Kidney (tissue), 13 donors: ENCODE measurements at regions not wholly inside any gene's neighbourhood (a gene's known extent, or its start where the extent isn't known, plus 50 kb on each side); places are given as distances from the start of the nearest gene placed in this dataset.

Experiments used
- DNase-seq, 5 donors: peaks; one replicate each; pipeline ENCODE4 v3.0.0-alpha.2; 2013 to 2020
- FAIRE-seq: peaks from 2 replicates; lab custom pipeline; 2012; peaks lifted over from hg19 to GRCh38; lab: Jason Lieb, UNC
- H3K27ac ChIP-seq, 2 donors: one replicate each; pipeline ENCODE4 v1.7.0; 2013; ENCODE audit warnings: low read depth in 2 of 2, low read length in 2 of 2, inconsistent platforms in 1 of 2
- H3K27me3 ChIP-seq: one replicate; pipeline ENCODE4 v1.7.1; 2013; ENCODE audit warnings: low read length, inconsistent platforms; ENCODE audit not compliant: control insufficient read depth, insufficient read depth
- H3K36me3 ChIP-seq, 3 donors: one replicate each; pipeline versions ENCODE4 v1.7.0 to v1.7.1; 2013; ENCODE audit warnings: low read length in 3 of 3, control low read depth in 1 of 3, inconsistent platforms in 1 of 3; ENCODE audit not compliant: insufficient read depth in 3 of 3, control insufficient read depth in 2 of 3
- H3K4me1 ChIP-seq, 3 donors: one replicate each; pipeline versions ENCODE4 v1.7.0 to v1.7.1; 2013; ENCODE audit warnings: low read length in 3 of 3, inconsistent platforms in 1 of 3, low read depth in 1 of 3; ENCODE audit not compliant: control insufficient read depth in 2 of 3, insufficient read depth in 2 of 3
- H3K4me3 ChIP-seq, 3 donors: one replicate each; pipeline versions ENCODE4 v1.7.0 to v1.8.1; 2013; ENCODE audit warnings: low read length in 3 of 3, control low read depth in 1 of 3, inconsistent platforms in 1 of 3
- H3K9ac ChIP-seq, 3 donors: one replicate each; pipeline versions ENCODE4 v1.7.0 to v1.7.1; 2013; ENCODE audit warnings: low read length in 3 of 3, control low read depth in 1 of 3, inconsistent platforms in 1 of 3
- H3K9me3 ChIP-seq, 3 donors: one replicate each; pipeline versions ENCODE4 v1.7.0 to v1.7.1; 2013; ENCODE audit warnings: low read length in 3 of 3, control low read depth in 1 of 3, inconsistent platforms in 1 of 3; ENCODE audit not compliant: control insufficient read depth in 2 of 3, insufficient read depth in 1 of 3
- intact Hi-C: fragments of 100-400 bp; cut with DNase I; formaldehyde crosslinking; loops from one replicate; pipeline ENCODE4 v1.11.1; 2022
- TF ChIP-seq, protein P1 (sequence below): IDR thresholded peaks from 3 replicates; pipeline ENCODE4 v1.5.1; 2012; ENCODE audit warnings: mild to moderate bottlenecking, moderate library complexity, borderline replicate concordance; ENCODE audit not compliant: insufficient read depth; ENCODE audit errors: extremely low read depth
- donor health status: control.
- donor health status: control.
- donor health status: control.
- donor health status: control.
- donor health status: control.
- donor health status: DM: yes; HTN: yes; CAD: no.
- donor health status: Normal renal cell carcinoma (clear cell type).

GRCh38 chr4:138602664-138603063 is 360.5 kb upstream of the SLC7A11 start:
- H3K4me1 ChIP-seq: no peaks in the 10 kb centered on the region
- H3K27ac ChIP-seq: no peak overlapping the region
- FAIRE-seq (no peak), DNase-seq (no peak)
- intact Hi-C loops: no loop called here
- H3K36me3 ChIP-seq: no peaks in the 10 kb centered on the region
- no peak overlapping the region for H3K4me3 ChIP-seq
- TF ChIP-seq, protein P1, sequence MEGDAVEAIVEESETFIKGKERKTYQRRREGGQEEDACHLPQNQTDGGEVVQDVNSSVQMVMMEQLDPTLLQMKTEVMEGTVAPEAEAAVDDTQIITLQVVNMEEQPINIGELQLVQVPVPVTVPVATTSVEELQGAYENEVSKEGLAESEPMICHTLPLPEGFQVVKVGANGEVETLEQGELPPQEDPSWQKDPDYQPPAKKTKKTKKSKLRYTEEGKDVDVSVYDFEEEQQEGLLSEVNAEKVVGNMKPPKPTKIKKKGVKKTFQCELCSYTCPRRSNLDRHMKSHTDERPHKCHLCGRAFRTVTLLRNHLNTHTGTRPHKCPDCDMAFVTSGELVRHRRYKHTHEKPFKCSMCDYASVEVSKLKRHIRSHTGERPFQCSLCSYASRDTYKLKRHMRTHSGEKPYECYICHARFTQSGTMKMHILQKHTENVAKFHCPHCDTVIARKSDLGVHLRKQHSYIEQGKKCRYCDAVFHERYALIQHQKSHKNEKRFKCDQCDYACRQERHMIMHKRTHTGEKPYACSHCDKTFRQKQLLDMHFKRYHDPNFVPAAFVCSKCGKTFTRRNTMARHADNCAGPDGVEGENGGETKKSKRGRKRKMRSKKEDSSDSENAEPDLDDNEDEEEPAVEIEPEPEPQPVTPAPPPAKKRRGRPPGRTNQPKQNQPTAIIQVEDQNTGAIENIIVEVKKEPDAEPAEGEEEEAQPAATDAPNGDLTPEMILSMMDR: no peak
- peaks cover 0 to 4% (median 0%) of the 10 kb centered on the region in 3 donors for H3K9me3 ChIP-seq
- no peaks in the 10 kb centered on the region for H3K27me3 ChIP-seq
- no peak overlapping the region for H3K9ac ChIP-seq

DNA sequence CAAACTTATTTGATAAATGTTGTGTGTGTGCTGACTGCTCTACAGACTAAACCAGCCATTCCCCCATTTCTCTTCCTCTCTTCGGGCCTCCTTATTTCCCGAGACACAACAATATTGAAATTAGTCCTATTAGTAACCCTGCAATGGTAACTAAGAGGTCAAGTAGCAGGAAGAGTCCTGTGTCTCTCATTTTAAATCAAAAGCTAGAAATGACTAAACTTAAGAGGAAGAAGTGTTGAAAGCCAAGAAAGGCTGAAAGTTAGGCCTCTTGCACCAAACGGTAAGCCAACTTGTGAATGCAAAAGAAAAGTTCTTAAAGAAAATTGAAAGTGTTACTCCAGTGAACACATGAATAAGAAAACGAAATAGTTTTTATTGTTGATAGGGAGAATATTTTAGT is 357.8 kb upstream of the SLC7A11 start:
- intact Hi-C loops: no loop called here
- no peaks in the 10 kb centered on the region for H3K36me3 ChIP-seq
- FAIRE-seq (no peak), DNase-seq (no peak)
- TF ChIP-seq, protein P1: no peak
- no peak overlapping the region for H3K27ac ChIP-seq
- H3K4me3 ChIP-seq: no peak overlapping the region
- no peak overlapping the region for H3K9ac ChIP-seq
- H3K9me3 ChIP-seq: peaks cover 0 to 4% (median 0%) of the 10 kb centered on the region in 3 donors
- H3K4me1 ChIP-seq: no peaks in the 10 kb centered on the region
- H3K27me3 ChIP-seq: no peaks in the 10 kb centered on the region

DNA sequence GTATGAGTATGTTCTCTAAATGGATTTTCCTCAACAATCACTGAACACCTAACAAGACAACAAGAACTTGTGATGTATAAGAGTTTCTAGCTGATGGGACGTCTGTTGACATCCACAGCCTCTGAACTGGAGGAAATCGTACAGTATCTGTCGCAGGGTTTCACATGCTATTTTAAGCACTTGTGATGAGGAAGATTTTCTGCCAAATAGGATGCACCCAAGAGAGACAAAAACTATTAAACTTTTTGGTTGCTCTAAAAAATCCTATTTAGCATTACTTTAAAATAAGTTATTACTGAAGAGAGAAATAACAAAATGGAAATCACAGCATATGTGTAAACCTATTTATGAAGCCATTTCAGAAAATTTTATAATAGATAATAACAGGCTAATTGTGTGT is 356.1 kb upstream of the SLC7A11 start:
- Histone ChIP-seq H3K4me3 (no peak overlapping the region), H3K36me3 (no peaks in the 10 kb centered on the region), H3K4me1 (no peaks in the 10 kb centered on the region), H3K27me3 (no peaks in the 10 kb centered on the region), H3K9me3 (peaks cover 0 to 4% (median 0%) of the 10 kb centered on the region in 3 donors), H3K27ac (no peak overlapping the region), H3K9ac (no peak overlapping the region)
- intact Hi-C loops: no loop called here
- no peak for DNase-seq
- no peak for FAIRE-seq
- TF ChIP-seq, protein P1: no peak

GRCh38 chr4:138596896-138597295 is 354.7 kb upstream of the SLC7A11 start:
- DNase-seq (peak in 1 of 5 donors; percentile 27), FAIRE-seq (no peak)
- H3K4me3 ChIP-seq: no peak overlapping the region
- H3K36me3 ChIP-seq: no peaks in the 10 kb centered on the region
- H3K27me3 ChIP-seq: no peaks in the 10 kb centered on the region
- TF ChIP-seq, protein P1: no peak
- no peak overlapping the region for H3K9ac ChIP-seq
- H3K9me3 ChIP-seq: peaks cover 0 to 4% (median 0%) of the 10 kb centered on the region in 3 donors
- no peak overlapping the region for H3K27ac ChIP-seq
- H3K4me1 ChIP-seq: no peaks in the 10 kb centered on the region
- intact Hi-C loops: no loop called here
